ENCODE measurements at regions not wholly inside any gene's neighbourhood (a gene's known extent, or its start where the extent isn't known, plus 50 kb on each side); places are given as distances from the start of the nearest gene placed in this dataset.

DNA sequence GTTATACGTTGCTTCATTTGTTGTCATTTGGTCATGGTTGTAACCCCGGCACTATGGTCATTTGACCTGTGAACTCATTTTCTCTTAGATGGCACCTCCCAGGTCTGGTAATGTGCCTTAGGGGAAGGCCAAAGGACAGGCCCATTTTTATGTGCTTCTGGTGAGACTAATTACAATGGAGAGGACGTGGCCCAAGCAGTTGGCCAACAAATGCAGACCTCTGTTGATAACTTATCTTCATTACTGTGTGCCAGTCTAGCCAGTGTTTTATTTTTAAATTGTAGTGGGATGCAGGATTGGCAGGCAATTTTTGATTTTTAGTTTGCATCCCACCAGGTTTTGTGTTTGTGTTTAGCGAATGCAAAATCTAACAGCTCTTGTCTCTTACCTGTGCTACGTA, 321.5 kb upstream of the AKR1E2 start (continued):
- no peak for TF ChIP-seq CHD7 (IDR thresholded peaks at IDR 0.05; ENCODE audit: low read depth, low read length)

Measured in K562 (cell line).